Fibroblast of mammary gland (primary cell): ENCODE measurements at regions not wholly inside any gene's neighbourhood (a gene's known extent, or its start where the extent isn't known, plus 50 kb on each side); places are given as distances from the start of the nearest gene placed in this dataset.

Experiments
- DNase-seq: peaks from one replicate; pipeline ENCODE4 v3.0.0-alpha.2; 2010; ENCODE audit warnings: low read depth
- H3K4me3 ChIP-seq: 2 replicates; pipeline ENCODE4 v1.5.1; 2011; ENCODE audit warnings: low read depth, mild to moderate bottlenecking, low read length, moderate library complexity; ENCODE audit not compliant: control insufficient read depth
- TF ChIP-seq, protein P1 (sequence below): conservative IDR thresholded peaks from 2 replicates; pipeline ENCODE4 v1.5.1; 2011; ENCODE audit warnings: low read depth, low read length, inconsistent platforms; ENCODE audit not compliant: control insufficient read depth, insufficient read depth

DNA sequence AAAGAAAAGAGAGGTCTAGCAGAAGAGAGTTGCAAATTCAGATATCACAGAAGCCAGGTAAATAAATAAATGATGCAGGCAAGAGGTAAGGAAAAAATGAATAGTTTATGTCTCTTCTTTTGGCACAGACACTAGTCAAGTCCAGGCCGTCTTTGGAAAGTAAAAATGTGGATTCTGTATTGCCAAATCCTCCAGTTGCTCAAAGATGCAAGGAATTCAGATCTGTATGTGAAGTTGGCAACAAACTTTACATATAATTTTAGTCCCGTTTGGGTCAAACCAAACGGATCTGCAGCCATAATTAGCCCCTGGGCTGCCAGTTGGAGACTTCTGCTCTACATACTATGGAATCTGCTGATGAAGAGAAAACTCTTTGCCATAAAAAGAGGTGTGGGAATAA, 200.5 kb upstream of the RND3 start:
- DNase-seq = no peak
- TF ChIP-seq, protein P1, sequence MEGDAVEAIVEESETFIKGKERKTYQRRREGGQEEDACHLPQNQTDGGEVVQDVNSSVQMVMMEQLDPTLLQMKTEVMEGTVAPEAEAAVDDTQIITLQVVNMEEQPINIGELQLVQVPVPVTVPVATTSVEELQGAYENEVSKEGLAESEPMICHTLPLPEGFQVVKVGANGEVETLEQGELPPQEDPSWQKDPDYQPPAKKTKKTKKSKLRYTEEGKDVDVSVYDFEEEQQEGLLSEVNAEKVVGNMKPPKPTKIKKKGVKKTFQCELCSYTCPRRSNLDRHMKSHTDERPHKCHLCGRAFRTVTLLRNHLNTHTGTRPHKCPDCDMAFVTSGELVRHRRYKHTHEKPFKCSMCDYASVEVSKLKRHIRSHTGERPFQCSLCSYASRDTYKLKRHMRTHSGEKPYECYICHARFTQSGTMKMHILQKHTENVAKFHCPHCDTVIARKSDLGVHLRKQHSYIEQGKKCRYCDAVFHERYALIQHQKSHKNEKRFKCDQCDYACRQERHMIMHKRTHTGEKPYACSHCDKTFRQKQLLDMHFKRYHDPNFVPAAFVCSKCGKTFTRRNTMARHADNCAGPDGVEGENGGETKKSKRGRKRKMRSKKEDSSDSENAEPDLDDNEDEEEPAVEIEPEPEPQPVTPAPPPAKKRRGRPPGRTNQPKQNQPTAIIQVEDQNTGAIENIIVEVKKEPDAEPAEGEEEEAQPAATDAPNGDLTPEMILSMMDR = no peak
- H3K4me3 ChIP-seq = no peak overlapping the region

DNA sequence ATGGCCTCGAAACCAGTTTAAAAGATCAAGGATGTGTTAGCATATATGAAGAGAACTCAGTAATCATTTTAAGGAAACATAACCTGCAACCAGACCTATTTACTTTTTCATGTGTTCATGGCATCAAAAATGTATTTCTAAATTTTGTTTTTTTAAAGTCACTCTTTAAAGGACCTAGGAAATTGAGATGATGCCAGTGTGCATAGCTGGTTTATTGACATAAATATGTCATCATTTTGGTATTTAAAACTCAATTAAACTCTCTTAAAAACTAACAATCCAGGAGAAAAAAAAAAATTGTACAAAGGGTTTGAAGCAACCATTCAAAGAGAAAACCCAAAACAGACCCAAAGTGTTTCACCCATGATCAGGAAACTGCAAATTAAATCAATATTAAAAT, 198.9 kb upstream of the RND3 start:
- no peak overlapping the region for H3K4me3 ChIP-seq
- TF ChIP-seq, protein P1 = no peak
- DNase-seq = peak; percentile 22

DNA sequence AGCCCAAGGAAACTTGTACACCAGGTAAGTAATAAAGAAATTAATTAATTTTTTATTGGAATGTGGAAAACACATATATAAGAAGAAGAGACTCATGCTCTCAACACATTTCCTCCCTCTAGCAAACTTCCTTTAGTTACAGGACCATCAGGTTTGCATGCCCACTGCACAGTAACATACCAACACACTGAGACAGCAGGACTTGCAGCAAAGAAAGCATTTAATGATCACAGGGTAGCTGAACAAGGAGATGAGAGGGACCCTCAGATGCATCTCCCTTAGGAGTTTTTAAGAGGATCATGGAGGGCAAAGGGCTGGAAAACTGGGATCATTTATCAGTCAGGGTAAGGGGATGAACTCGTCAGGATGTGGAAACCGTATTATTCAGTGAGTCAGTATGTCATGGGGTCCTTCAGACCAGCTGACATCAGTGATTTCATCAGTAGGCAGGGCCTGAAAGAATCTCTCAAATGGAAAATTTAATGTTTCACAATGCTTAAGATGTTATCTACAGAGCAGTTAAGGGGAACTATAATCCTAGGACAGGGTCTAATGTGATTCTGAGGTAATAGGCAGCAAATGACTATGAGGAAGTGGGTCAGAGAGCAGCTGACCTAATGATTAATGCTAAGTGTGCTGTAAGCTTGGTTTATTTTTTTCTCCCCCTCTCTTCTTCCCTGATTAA, 193.8 kb upstream of the RND3 start:
- peak; percentile 97 for DNase-seq
- TF ChIP-seq, protein P1 = no peak
- H3K4me3 ChIP-seq = no peak overlapping the region

DNA sequence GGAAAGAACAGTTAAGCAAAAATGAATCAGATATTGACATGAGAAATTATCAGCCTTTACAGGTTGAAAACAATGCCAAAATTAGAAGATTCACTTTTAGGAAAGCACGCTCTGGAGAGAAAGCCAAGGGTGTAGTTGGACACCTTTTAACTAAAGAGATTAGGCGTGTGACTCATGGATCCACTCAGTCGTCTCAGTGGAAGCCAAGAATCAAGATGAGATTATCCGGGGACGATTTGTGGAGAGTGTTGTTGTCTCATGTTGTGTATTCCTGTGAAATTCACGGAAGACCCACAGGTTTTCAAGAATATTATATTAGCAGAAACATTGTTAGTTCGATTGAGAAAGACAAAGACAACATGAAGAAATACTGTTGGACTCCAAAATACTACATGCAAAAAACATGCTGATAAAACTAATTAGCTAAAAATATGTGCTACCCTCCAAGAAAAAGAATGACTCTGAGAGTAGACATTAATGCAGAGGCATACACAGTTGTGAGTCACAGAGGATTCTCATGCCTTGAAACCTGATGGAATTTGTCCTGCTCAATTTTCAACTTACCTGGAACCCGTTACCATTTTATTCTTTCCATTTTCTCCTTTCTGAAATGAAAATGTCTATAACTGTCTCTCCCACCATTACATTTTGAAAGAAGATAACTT, 192.1 kb upstream of the RND3 start:
- TF ChIP-seq, protein P1 = no peak
- H3K4me3 ChIP-seq = no peak overlapping the region
- peak; percentile 70 for DNase-seq

DNA sequence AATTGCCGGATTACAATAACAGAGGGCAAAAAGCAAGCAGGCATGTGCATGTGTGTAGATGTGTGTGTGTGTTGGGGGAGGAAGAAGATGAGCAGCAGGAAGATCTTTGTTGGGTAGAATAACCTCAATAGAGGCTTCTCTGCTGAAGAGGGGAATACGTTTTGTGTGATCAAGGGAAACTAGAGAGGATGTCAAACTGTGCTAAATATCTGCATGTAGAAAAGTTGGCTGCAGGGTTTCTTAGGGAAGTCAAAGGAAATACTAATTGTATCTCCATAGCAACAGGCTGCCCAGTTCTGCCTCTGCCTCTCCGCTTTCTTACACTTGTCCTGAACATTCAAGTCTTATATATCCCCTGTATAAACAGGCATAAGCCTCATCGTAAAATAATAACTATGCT, 190.1 kb upstream of the RND3 start:
- TF ChIP-seq, protein P1 = no peak

DNA sequence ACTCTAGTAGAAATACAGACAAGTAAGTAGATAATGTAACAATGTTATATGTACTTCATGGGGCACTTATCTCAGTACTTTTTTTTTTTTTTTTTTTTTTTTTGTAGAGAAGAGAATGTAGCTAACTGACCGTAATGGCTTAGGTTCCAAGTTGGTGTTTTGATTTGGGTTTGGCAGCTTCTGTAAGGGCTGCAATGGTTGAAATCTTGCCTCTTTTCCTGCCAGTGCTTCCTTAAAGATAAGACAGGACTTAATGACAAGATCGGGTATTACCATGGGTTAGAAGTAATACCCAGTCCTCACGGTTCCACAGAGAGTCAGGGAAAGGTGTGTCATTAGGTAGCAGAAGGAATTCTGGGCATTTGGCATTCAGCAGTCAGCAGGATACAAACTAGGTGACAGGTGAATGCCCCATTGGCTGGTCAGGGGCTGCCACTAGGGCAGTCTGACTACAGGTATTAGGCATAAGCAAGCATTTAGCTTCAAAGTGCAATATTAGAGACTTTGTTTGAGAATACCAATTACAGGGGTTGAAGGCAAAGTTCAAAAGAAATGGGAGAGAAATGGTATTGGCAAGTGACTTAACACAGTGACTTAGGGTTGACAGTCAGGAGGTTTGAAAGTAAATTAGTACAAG, 189.4 kb upstream of the RND3 start:
- DNase-seq = no peak
- H3K4me3 ChIP-seq = no peak overlapping the region
- TF ChIP-seq, protein P1 = no peak

More for the DNA sequence above, 190.1 kb upstream of the RND3 start:
- H3K4me3 ChIP-seq = no peak overlapping the region
- no peak for DNase-seq
